ENCODE measurements at regions not wholly inside any gene's neighbourhood (a gene's known extent, or its start where the extent isn't known, plus 50 kb on each side); places are given as distances from the start of the nearest gene placed in this dataset.
"Not testable (repeated sequence)": the region's sequence is repeated elsewhere in the genome, so short reads cannot be mapped to it uniquely, and the experiment has no call there.

- DNase-seq = no peak
Measured at GRCh38 chr5:23994581-23995370, 487.4 kb downstream of the PRDM9 start.

DNA sequence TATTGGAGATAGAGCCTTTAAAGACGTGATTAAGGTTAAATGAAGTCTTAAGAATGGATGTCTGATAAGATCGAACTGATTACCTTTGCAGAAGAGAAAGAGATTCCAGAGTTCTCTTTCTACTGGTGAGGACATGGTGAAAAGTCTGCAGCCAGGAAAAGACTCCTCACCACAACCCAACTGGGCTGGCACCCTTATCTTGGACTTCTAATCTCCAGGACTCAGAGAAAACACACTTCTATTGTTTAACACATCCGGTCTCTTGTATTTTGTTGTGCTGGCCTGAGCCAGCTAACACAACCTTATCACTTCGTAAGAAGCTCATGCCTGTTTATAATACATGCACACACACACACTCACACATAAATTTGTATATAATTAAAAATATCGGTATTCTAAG is 489.1 kb downstream of the PRDM9 start:
- no peak for DNase-seq

DNA sequence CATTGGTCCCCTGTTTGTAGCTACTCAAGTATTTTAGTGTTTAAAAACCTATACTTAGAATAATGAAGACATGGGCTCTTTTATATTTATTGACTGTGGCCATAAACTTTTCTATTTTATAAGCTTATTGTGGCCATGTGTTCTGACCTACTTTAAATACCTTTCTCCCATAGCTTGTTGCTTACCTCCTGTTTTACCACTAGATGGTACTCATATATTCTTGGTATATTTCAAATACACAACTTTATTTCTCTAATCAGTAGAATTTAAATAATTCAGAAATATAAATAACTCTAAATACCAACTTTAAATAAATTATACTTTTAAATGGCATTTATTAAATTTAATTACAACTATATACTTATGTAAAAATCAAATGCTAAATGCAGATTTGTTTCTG is 498.0 kb downstream of the PRDM9 start:
- no peak for DNase-seq

GRCh38 chr5:24017710-24018109 is 510.3 kb downstream of the PRDM9 start:
- DNase-seq = not testable (repeated sequence)

DNA sequence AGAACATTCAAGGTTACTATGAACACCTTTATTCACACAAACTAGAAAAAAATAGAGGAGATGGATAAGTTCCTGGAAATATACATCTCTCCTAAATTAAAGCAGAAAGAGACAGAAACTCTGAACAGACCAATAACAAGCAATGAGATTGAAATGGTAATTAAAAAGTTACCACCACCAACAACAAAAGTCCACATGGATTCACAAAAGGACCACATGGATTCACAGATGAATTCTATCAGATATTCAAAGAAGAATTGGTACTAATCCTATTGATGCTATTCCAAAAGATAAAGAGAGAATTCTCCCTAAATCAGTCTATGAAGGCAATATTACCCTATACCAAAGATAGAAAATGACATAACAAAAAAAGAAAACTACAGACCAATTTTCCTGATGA is 518.9 kb downstream of the PRDM9 start:
- no peak for DNase-seq

- DNase-seq = no peak
Measured at GRCh38 chr5:24042688-24043087, 535.3 kb downstream of the PRDM9 start.

DNA sequence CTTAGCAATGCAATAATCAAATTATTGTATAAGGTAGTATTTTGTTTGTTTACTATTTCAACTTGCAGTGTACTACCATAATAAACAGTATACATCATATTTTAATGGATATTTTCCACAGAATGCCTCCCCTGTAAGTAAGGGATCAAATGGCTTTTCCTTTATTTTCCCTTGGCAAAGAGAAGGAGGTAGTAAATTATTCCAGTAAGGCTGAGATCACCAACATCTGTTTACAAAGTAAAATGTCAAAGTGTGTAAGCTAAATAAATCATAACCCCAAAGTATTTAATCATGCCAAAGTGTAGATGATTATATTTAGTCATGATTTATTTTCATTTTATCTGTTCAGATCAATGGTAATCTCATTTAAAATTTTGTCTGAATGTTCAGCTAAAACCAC is 537.6 kb downstream of the PRDM9 start:
- no peak for DNase-seq

DNA sequence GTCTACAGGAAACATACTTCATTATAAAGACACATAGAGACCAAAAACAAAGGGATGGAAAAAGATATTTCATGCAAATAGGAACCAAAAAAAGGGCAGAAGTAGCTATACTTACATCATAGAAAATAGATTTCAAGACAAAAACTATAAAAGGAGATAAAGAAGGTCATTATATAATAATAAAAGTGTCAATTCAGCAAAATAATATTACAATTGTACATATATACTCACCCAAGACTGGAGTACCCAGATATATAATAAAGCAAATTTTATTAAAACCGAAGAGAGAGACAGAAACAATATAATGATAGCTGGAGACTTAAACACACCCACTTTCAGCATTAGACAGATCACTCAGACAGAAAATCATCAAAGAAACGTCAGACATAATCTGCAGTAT is 546.3 kb downstream of the PRDM9 start:
- no peak for DNase-seq

DNA sequence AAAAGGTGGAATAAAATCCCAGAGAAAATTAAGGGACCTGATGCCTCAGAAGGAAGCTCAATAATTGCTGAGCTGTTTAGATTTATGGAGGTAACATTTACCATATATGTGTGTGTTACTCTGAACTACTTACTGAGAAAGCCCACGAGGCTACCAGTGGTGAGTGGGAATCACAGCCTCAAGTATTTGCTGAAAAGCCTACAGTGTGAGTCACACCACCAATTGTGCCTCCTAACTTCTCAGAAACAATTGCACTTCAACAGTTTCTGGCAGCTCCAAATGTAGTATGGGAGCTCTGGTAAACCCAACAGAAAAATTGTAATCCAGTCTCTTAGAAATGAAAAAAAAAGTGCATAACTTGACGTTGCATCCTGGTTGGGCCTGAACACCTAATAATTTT is 551.6 kb downstream of the PRDM9 start:
- no peak for DNase-seq

DNA sequence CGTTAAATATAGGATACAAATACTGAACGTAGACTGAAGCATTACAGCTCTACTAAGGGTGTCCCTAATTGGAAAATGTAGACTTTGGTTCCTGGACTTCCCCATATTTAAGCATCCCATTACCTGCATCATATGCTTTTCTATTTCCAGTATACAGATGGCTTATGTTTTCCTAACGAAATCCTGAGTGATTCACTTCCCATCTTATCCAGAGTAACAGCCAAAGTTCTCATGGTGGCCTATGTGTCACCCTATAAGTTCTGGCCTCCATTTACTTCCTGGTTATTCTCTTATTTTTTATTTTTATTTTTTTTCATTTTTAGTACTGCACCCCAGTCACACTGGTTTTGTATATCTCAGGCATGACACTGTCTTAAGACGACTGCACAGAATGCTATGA is 552.3 kb downstream of the PRDM9 start:
- DNase-seq = no peak

DNA sequence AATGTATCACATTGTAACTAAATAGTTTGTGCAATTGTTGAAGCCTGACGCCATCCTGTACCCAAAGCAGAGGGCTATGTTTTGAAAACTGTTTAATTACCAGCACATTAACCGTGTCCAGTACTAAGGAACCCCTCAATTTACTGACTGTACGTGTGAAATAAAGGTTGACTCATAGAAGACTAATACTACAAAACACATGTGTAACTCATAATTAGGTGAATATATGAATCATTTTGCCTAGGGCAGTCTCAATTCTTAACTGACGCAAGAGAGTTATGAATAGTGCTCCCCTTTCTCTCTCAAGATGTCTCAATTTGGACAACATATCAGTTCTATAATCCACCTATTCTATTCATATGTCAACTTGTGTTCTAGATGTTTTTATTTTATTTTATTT is 558.4 kb downstream of the PRDM9 start:
- no peak for DNase-seq

DNA sequence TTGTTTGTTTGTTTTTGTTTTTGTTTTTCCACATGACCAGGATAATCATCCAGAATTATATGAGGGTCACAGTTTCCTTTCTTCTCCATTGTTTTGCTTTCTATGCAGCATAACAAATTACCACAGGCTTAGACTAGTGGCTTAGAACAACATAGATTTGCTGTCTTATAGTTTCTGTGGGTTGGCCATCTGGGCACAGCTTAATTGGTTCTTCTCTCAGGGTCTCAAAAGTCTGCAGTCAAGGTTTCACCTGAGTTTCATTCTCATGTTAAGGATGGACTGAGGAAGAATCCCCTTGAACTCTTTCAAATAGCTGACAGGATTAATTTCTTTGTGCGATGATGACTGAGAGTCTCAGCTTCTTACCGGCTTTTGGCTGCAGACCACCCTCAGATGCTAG is 559.8 kb downstream of the PRDM9 start:
- no peak for DNase-seq

- no peak for DNase-seq
Measured at GRCh38 chr5:24068524-24068923, 561.1 kb downstream of the PRDM9 start.

DNA sequence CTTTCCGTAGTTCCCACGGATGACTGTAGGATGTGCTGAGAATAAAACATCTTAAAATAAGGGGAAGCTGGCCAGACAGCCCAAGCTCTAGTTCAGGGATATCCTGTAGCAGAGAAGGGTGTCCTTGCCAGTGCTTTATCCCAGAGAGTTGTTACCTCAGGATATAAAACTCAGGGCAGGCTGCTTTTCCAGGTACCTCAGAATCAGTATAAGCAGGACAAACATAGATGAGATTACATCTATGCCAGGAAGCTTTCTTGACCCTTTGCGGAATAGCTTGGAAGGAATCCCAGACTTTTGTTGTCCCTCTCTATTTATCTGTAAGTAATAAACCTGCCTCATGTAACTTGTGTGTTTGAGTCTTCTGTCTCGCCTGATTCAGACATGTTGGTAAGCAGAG is 565.7 kb downstream of the PRDM9 start:
- no peak for DNase-seq

GRCh38 chr5:24080046-24080445 is 564.7 kb downstream of the CDH10 start:
- DNase-seq = no peak

DNA sequence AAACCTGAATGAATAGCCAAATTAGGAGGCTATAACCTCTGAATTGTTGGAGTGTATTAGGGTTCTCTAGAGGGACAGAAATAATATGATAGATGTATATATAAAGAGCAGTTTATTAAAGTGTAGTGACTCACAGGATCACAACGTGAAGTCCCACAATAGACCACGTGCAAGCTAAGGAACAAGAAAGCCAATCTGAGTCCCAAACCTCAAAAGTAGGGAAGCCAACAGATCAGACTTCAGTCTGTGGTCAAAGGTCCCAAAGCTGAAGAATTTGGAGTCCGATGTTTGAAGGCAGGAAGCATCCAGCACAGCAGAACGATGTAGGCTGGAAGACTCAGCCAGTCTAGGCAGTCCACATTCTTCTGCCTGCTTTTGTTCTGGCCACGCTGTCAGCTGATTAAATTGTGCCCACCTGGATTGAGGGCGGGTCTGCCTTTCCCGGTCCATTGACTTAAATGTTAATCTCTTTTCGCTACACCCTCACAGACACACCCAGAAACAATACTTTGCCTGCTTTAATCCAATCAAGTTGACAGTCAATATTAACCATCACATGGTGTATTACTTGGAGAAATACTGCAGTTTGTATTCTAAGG is 550.6 kb downstream of the CDH10 start:
- DNase-seq = no peak

DNA sequence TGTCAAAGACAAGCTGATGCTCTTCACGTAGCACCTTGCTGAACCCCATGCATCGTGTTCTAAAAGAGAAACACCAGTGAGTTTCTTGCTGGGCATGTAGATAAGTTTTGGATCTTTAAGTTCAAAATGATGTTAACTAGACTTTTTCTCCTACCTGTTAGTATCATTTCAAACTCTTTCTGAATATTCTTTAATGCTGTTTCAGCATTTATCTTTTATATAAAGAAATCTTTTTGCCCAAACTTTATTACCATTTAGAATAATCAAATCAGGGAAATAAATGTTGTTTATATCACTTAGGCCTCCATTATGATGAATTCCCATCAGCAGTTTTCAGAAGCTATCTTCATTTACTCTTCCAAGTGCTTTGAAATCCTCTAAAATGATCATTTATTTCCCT is 542.8 kb downstream of the CDH10 start:
- no peak for DNase-seq

- DNase-seq = no peak
Measured at GRCh38 chr5:24103451-24104023, 541.2 kb downstream of the CDH10 start.

DNA sequence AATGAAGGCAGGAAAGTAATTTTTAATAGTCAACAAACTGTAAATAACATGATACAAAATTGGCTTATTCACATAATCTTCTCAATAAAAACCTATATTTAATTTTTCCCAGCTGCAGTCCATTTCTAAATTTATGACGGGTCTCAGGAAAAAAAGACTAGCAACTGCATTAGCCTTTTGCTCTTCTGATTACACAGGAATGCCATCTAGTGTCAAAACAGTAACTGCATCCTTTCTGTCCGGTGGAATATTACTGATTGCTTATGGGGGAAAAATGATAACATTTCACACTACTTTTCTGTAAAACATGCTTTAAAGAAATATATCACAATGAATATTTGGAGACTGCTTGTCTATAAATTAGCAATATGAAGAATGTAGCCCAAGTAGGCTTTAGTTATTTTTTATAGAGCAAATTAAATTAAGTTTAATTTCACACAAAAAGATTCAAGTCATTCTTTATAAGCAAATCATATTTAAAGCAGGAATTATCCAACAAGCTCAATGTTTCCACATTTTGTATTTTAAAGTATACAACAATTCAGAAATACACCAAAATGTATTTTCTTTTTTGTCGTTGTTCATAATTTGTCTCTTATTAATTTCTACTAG is 534.7 kb downstream of the CDH10 start:
- DNase-seq = no peak

DNA sequence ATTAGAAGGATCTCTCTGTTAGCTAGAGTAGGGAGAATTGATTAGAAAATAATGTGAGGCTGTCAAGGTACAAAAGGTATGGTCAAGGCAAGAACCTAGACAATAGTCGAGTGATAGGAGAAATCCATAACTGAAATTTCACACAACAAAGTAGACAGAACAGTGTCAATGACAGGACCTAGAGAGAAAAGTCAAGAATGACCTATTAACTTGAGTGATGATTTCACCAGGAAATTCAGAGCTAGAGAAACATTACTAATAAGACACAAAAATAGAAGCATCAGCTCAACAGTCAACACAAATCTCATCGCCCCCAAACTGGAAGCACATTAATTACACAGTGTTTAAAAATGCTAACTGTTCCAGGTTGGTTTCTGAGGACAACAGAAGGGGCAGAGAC is 532.4 kb downstream of the CDH10 start:
- no peak for DNase-seq

DNA sequence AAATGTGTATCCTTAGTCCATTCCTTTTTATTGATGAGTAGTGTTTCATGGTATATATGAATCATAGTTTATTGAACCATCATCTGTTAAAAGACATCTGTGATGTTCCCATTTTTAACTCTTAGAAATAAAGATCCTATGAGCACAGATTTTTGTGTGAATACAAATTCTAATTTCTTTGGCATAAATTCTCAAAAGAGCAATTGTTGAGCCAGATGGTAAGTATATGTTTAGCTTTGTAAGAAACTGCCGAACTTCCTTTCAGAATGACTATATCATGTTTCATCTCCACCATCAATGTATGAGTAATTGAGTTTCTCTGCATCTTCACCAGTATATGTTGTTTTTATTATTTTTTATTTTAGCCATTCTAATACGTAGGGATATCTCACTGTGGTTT is 526.4 kb downstream of the CDH10 start:
- DNase-seq = no peak

DNA sequence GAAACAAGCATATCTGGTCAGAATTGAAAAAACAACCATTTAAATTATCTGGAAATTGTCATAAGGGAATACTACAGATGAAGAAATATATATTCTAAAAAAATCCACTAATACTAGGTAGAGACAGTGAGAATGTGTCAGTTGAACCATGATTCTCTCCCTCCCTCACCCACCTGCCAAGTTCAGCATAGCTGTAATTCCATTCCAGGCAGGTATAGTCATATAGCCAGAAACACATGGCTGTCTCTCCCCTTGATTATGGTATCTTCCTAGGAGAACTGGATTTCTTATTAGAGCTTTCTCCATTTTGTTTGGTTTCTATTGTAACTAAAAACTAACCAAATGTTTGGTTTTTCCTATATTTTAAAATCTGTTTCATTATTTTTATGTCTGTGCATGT is 509.2 kb downstream of the CDH10 start:
- no peak for DNase-seq

DNA sequence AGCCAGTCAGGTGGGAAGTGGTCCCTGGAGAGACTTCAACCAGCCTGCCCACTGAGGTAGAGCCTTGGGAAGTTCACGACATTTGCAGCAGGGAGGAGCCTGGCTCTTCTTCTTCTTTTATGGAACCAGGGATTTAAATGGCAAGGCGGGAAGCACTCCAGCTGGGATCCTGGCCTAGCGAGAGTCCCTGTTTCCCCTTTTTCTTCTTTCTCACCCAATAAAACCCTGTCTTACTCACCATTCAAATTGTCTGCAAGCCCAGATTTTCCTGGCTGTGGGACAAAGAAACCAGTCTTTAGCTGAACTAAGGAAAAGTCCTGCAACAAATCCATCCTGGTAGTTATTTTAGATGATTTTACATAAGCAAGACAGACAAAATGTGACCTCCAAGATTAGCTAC is 503.7 kb downstream of the CDH10 start:
- no peak for DNase-seq

DNA sequence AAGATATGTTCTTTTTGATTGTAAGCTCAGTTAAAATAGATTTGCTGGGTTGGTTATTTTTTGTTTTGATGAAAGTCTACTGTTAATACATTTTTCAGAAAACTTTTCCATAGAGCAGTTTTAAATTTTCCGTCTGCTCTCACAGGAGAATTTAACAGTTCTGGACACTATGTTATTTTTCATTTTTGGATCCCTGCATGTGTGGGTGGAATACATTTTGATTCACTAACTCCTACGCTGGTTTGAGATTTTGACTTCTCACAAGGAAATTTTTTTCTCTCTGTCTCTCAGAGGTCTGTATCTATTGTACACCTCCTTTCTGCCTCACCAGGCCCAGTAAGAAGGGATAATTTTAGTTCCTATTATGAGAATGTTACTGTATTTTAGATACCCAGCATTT is 502.4 kb downstream of the CDH10 start:
- no peak for DNase-seq
